Stomach smooth muscle (tissue), 2 donors: ENCODE measurements at regions not wholly inside any gene's neighbourhood (a gene's known extent, or its start where the extent isn't known, plus 50 kb on each side); places are given as distances from the start of the nearest gene placed in this dataset.

ENCODE experiments used
- H3K27ac ChIP-seq: one replicate; pipeline ENCODE4 v1.7.0; 2013; ENCODE audit warnings: mild to moderate bottlenecking, low read length, inconsistent platforms
- H3K27me3 ChIP-seq, 2 donors: one replicate each; pipeline ENCODE4 v1.7.0; 2013; ENCODE audit warnings: low read length in 2 of 2; ENCODE audit not compliant: insufficient read depth in 2 of 2, control insufficient read depth in 1 of 2
- H3K36me3 ChIP-seq, 2 donors: one replicate each; pipeline ENCODE4 v1.7.0; 2013; ENCODE audit warnings: low read length in 2 of 2; ENCODE audit not compliant: control insufficient read depth in 2 of 2, insufficient read depth in 2 of 2
- H3K4me1 ChIP-seq: one replicate; pipeline ENCODE4 v1.7.0; 2013; ENCODE audit warnings: low read length; ENCODE audit not compliant: control insufficient read depth, insufficient read depth
- H3K4me3 ChIP-seq, 2 donors: one replicate each; pipeline ENCODE4 v1.7.0; 2013; ENCODE audit warnings: low read length in 2 of 2
- H3K9ac ChIP-seq, 2 donors: one replicate each; pipeline ENCODE4 v1.7.0; 2013; ENCODE audit warnings: low read length in 2 of 2, mild to moderate bottlenecking in 1 of 2
- H3K9me3 ChIP-seq, 2 donors: one replicate each; pipeline ENCODE4 v1.7.0; 2013; ENCODE audit warnings: low read length in 2 of 2; ENCODE audit not compliant: control insufficient read depth in 2 of 2
- donor health status: healthy.
- donor health status: Pancreatic carcinoma.

GRCh38 chr2:179349670-179350303, 85.2 kb upstream of the SESTD1 start:
- H3K36me3 ChIP-seq = no peaks in the 10 kb centered on the region

GRCh38 chr2:179348906-179349305, 84.3 kb upstream of the SESTD1 start:
- Histone ChIP-seq H3K27ac (no peak overlapping the region), H3K36me3 (no peaks in the 10 kb centered on the region), H3K27me3 (no peaks in the 10 kb centered on the region), H3K4me3 (peak overlapping the region in 1 of 2 donors; percentile 40), H3K9me3 (no peaks in the 10 kb centered on the region), H3K9ac (no peak overlapping the region), H3K4me1 (peaks cover 19% of the 10 kb centered on the region)

More at GRCh38 chr2:179349670-179350303, 85.2 kb upstream of the SESTD1 start:
- H3K9ac ChIP-seq = no peak overlapping the region
- peaks cover 17% of the 10 kb centered on the region for H3K4me1 ChIP-seq
- H3K27me3 ChIP-seq = no peaks in the 10 kb centered on the region
- H3K9me3 ChIP-seq = no peaks in the 10 kb centered on the region
- no peak overlapping the region for H3K27ac ChIP-seq
- H3K4me3 ChIP-seq = no peak overlapping the region

GRCh38 chr2:179344970-179345369, 80.3 kb upstream of the SESTD1 start:
- Histone ChIP-seq H3K9me3 (no peaks in the 10 kb centered on the region), H3K27ac (peak overlapping the region; percentile 7), H3K4me1 (peaks cover 31% of the 10 kb centered on the region), H3K36me3 (no peaks in the 10 kb centered on the region), H3K9ac (no peak overlapping the region), H3K4me3 (no peak overlapping the region), H3K27me3 (no peaks in the 10 kb centered on the region)

GRCh38 chr2:179344280-179344964, 79.8 kb upstream of the SESTD1 start:
- Histone ChIP-seq H3K36me3 (no peaks in the 10 kb centered on the region), H3K4me1 (peaks cover 31% of the 10 kb centered on the region), H3K4me3 (no peak overlapping the region), H3K9ac (no peak overlapping the region), H3K9me3 (no peaks in the 10 kb centered on the region), H3K27me3 (no peaks in the 10 kb centered on the region), H3K27ac (peak overlapping the region; percentile 7)

GRCh38 chr2:179343945-179344279, 79.3 kb upstream of the SESTD1 start:
- no peaks in the 10 kb centered on the region for H3K9me3 ChIP-seq

GRCh38 chr2:179341152-179341866, 76.7 kb upstream of the SESTD1 start:
- Histone ChIP-seq H3K4me3 (no peak overlapping the region), H3K9ac (no peak overlapping the region), H3K36me3 (no peaks in the 10 kb centered on the region), H3K27ac (peak overlapping the region; percentile 19), H3K27me3 (no peaks in the 10 kb centered on the region), H3K4me1 (peaks cover 23% of the 10 kb centered on the region), H3K9me3 (no peaks in the 10 kb centered on the region)

More at GRCh38 chr2:179343945-179344279, 79.3 kb upstream of the SESTD1 start:
- Histone ChIP-seq H3K4me1 (peaks cover 28% of the 10 kb centered on the region), H3K36me3 (no peaks in the 10 kb centered on the region), H3K27me3 (no peaks in the 10 kb centered on the region), H3K27ac (peak overlapping the region; percentile 7), H3K4me3 (no peak overlapping the region), H3K9ac (no peak overlapping the region)

GRCh38 chr2:179340678-179341077, 76.0 kb upstream of the SESTD1 start:
- Histone ChIP-seq H3K9ac (no peak overlapping the region), H3K4me3 (no peak overlapping the region), H3K36me3 (no peaks in the 10 kb centered on the region), H3K4me1 (peaks cover 23% of the 10 kb centered on the region), H3K27ac (no peak overlapping the region), H3K9me3 (no peaks in the 10 kb centered on the region), H3K27me3 (no peaks in the 10 kb centered on the region)

GRCh38 chr2:179338681-179339080, 74.0 kb upstream of the SESTD1 start:
- no peak overlapping the region for H3K9ac ChIP-seq
- H3K4me1 ChIP-seq = peaks cover 12% of the 10 kb centered on the region
- no peaks in the 10 kb centered on the region for H3K9me3 ChIP-seq
- no peak overlapping the region for H3K27ac ChIP-seq
- H3K4me3 ChIP-seq = no peak overlapping the region
- H3K36me3 ChIP-seq = no peaks in the 10 kb centered on the region
- H3K27me3 ChIP-seq = no peaks in the 10 kb centered on the region

GRCh38 chr2:179336782-179337534, 72.3 kb upstream of the SESTD1 start:
- Histone ChIP-seq H3K9me3 (no peaks in the 10 kb centered on the region), H3K27ac (no peak overlapping the region), H3K36me3 (no peaks in the 10 kb centered on the region), H3K9ac (no peak overlapping the region), H3K4me1 (peaks cover 7% of the 10 kb centered on the region), H3K27me3 (no peaks in the 10 kb centered on the region), H3K4me3 (no peak overlapping the region)

- Histone ChIP-seq H3K36me3 (no peaks in the 10 kb centered on the region), H3K4me1 (no peaks in the 10 kb centered on the region), H3K27ac (no peak overlapping the region), H3K9me3 (no peaks in the 10 kb centered on the region), H3K4me3 (no peak overlapping the region), H3K9ac (no peak overlapping the region), H3K27me3 (no peaks in the 10 kb centered on the region)
Observed at GRCh38 chr2:179335732-179336131, 71.1 kb upstream of the SESTD1 start.
